GM20431 (cell line): ENCODE measurements at regions not wholly inside any gene's neighbourhood (a gene's known extent, or its start where the extent isn't known, plus 50 kb on each side); places are given as distances from the start of the nearest gene placed in this dataset.

Source experiments
- in situ Hi-C: fragments of 300-500 bp; cut with MseI, MboI; formaldehyde crosslinking; loops from one replicate; pipeline ENCODE4 v1.15.0; 2020; ENCODE audit warnings: low sequenced_read_pairs; ENCODE audit not compliant: unreplicated experiment

DNA sequence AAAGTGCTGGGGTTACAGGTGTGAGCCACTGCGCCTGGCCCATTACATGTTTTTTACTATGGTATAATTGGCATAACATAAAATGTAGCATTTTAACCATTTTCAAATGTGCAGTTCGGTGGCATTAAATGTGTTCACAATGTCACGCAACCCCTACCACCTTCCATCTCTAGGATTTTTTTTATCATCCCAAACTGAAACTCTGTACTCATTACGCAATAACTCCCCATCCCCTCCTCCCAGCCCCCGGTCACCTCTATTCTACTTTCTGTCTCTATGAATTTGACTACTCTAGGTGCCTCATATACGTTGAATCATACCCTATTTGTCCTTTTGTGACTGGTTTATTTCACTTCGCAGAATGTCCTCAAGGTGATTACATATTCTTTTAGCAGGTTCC is 233.1 kb upstream of the ARID1B start:
- in situ Hi-C loops: no loop called here

DNA sequence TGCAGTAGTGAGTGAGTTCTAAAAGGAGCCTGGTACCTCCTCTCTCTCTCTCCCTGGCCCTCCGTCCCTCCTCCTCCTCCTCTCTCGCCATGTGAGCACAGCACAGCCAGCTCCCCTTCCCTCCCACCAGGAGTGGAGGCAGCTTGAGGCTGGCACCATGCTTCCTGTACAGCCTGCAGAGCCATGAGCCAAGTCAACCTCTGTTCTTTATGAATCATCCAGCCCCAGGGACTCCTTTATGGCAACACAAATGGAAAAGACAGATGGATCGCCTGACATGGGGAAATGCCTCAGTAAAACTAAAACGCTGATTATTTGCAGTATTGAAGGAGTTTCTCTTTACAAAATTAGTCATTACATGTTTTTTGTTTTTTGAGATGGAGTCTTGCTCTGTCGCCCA is 233.7 kb upstream of the ARID1B start:
- in situ Hi-C loops: no loop called here

DNA sequence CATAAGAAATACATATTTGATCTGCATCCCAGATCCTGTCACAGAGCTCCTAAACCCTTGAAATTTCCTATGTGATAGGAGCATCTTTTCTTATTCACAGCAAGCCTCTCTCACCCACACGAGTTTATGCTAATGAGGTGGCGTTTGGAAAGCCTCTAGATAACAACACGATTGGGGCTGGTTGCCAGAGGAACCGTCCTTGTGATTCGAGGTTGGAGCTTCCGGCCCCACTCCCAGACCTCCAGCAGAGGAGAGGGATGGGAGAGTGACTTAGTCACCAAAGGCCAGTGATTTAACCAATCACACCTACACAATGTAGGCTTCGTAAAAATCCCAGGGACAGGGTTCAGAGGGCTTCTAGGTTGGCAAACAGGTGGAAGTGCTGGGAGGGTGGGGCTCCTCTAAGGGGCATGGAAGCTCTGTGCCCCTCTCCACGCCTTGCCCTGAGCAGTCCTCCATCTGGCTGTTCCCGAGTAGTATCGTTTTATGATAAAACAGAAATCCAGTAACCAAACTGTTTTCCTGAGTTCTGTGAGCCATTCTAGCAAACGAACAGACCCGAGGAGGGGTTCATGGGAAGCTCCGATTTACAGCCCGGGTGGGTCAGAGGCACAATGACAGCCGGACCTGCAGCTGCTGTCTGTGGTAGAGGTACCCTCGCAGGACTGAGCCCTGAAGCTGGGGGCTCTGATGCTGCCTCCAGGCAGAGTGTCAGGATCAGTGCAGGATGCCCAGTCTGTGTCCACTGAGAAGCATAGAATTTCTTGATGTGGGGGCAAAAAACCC is 238.1 kb upstream of the ARID1B start:
- in situ Hi-C loops: no loop called here

DNA sequence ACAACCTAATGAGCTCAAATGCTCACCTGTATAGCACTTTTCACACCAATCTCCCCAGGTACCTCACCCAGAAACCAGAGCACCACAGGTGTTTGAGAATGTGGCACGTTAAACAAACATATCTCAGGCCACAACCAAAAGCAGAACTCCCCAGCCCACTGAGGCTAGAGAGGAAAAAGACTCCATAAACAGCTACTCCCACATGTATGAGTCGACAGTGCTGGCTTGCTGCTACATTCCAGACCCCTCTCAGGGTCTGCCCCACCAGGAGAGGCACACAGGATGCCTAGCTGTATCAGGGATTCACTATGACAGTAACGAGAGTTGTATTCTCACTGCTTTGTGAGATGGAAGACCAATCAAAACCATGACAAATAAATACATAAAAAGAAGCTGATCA is 242.6 kb upstream of the ARID1B start:
- in situ Hi-C loops: no loop called here

DNA sequence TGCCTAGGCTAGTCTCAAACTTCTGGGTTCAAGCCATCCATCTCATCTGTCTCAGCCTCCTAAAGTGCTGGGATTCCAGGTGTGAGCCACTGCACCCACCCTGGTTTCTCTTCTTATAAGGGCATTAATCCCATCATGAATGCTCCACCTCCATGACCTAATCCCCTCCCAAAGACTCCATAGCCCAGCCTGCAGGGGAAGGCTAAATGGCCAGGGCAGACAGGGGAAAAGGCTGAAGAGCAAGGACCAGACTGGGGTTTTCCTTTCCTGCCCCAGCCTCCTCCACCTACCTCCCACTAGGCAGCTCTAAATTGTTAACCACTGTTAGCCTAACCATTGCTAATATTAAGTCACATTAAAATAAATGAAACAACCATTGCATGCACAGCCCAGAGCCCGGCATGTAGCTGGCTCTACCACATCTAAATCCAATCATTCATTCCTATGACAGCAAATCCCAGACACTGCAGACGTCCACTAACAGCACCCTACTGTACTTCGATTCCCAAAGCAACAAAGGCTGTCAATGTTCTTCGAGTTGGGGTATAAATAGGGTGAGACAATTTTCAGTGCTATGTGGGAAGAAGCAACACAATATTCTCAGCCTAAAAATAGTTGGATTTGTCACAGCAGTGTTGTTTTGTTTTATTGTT is 243.2 kb upstream of the ARID1B start:
- in situ Hi-C loops: no loop called here

DNA sequence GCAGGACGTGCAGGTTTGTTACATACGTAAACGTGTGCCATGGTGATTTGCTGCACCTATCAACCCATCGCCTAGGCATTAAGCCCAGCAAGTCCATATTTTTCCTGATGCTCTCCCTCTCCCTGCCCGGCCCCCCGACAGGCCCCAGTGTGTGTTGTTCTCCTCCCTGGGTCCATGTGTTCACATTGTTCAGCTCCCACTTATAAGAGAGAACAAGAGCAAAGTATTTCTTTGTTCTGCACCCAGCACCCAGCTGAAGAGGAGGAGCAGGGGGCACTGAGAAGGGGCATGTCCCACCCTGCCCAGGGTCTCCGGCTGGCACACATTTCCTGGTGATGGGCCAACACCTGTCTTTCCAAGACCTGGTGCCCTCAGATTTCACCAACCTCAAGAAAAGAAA is 251.1 kb upstream of the ARID1B start:
- in situ Hi-C loops: no loop called here

DNA sequence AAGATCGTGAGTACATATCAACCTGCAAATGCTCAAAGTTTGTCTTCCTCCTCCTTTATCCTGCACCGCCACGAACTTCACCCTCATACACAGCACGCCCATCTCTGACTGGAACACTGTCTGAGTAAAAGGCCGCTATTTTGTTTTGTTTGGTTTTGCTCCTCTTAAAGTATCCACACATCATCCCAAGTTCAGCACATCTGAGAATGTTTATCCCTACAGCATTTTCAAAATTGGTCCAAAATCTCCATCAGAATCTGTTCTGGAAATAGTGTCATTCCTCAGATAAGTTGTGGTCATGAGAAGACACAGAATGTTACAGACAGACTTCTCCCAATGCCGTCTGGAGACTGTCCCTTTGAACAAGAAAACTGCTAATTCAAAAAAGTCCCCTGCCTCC is 251.6 kb upstream of the ARID1B start:
- in situ Hi-C loops: no loop called here

DNA sequence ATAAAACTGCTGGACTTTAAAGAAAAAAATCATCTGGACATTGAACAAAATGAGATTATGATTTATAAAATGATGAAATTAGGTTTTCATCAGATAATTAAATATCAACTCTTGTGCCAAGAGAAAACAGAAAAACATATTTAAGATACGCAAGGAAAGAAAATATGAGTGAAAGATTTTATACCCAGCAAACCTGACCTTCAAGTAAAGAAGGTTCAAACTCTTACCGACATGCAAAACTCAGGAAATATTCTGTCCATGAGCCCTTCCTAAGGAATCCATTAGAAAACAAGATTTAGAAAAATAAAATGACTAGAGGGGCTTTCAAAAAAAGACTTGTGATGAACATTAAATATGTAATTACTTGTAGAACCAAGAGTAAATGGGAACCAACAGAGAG is 257.2 kb upstream of the ARID1B start:
- in situ Hi-C loops: no loop called here

DNA sequence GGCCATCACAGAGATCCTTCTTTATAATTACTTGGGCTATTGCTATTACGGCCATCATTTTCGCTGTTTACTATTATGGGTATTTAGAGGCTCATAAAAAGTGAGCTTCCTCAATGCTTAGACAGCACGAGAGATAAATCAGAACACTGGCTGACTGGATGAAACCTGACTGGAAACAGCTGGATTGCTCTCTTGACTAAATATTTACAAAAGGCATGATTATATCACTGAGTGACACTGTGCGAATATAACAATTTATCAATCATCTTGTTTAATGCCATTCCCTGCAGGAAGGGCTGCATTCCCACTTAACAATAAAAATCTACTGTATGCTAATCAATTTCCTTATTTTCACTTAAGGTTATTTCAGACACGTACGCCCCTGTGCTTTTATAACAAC is 260.1 kb upstream of the ARID1B start:
- in situ Hi-C loops: no loop called here

DNA sequence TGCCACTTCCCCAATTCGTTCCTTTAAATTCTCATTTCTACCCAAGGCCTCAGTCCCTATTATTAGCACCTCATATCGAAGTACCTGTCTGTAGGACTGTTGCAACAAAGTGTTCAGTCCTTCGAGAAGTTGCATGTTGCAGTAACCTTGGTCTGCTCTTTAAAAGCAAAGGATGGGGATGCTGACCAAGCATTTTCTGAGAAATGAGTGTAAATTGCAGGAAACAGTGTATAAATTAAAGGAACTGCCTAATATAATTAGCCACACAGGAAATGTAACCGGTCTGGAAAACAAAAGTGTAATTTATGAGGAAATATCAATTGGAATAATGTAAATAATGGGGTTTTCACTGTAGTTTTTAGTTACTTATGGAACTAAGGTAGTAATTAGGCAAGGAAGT is 261.9 kb upstream of the ARID1B start:
- in situ Hi-C loops: no loop called here

DNA sequence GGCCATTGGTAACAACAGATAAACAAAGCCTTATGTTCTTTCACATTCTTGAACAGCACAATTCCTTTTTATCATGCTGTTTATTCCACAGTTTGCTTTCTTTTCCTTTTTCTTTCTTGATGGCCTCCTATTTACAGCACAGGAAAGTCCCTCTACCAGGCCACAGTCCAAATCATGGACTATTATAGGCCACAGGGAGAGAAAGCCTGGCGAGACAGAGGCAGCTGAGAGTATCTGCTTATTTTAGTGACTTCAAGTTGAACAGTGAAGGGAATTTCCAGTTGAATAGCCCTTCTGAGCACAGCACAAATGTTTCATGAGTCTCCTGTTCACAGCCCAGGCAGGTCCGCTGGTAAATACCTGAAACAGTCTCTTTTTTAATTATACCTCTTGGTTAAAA is 263.7 kb upstream of the ARID1B start:
- in situ Hi-C loops: no loop called here

DNA sequence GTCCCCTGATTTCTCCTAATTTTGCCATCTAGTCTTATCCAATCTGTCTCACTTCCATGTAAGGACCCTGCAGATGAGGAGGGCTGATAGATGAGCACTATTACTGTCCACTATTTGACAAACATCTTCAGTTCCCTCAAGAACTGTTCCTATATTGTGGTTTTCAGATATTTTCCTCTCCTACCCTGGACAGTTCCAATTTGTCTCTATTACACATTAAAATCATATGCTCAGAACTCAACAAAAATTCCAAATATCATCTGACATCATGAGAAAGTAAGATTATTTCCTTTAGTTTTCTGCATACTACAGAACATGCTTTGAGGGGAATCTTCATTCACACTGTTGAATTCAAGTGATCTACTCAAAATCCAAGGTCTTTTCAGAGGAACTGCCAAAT is 265.6 kb upstream of the ARID1B start:
- in situ Hi-C loops: no loop called here

DNA sequence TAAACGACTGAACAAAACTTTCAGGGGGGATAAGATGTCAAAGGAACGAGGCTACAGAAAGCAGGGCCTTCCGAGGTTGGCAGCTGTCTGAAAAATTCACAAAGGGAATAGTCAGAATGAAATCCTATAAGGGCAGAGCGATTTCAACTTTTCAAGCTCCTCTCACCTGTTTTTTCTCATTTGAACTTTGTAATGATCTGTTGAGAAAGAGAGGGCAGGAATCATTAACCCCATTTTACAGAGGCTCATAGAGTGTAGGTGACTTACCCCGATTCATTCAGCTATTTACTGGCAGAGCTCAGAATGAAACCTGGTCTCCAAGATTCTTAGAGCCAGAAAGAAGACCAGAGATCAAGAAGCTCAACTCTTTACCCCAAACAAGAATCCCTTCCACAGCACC is 266.1 kb upstream of the ARID1B start:
- in situ Hi-C loops: no loop called here

DNA sequence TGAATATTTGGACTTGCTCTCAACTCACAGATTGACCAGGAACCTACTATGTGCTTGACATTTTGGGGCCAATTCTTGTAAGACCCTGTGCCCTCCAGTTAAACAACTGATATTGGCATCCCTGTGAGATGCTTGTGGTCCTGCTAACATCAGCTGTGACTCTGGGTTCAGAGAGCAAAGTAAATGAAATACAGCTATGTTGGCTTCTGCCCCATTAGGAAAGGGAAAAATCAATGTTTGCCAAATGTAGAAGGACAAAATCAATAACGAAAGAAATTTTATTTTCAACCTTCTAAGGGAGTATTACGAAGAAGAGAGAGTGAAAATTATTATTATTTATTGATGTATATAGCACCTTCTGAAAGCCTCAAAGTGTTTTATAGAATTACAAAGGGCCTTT is 266.9 kb upstream of the ARID1B start:
- in situ Hi-C loops: no loop called here

DNA sequence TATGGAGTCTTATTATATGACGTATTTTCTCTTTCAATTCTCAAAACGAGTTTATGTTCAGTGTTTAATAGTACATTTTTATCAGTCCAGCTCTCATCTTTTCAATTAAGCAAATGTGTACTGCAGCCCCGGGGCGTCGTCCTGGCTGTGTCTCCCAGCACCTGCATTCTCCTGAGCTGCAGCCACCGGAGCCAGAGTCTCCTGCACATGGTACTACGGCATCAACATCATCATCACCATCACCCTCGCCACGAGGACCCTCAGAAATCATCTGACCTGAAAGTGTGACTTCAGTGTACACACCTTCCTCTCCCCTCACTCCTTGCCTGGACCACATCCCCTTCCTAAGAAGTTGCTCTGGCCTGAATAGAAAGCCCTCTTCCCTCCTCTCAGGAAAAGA is 267.7 kb upstream of the ARID1B start:
- in situ Hi-C loops: no loop called here

DNA sequence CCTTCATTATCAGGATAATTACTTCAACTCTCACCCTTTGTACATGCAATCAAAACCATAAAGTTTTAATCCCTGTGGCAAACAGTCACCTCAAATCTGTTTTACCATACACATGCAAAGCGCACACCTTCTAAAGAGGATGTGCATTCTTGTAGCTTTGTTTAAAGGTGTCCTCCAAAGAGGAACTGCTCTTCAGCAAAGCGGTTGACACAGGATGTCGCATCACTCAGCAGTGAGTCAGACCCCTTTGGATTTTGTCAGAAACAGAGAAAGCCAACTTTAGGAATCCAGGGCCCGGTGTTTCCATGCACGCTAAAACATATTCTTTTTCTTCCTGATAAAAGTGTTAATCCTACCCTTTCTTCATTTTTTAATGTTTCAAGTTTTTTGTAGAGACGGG is 268.3 kb upstream of the ARID1B start:
- in situ Hi-C loops: no loop called here

DNA sequence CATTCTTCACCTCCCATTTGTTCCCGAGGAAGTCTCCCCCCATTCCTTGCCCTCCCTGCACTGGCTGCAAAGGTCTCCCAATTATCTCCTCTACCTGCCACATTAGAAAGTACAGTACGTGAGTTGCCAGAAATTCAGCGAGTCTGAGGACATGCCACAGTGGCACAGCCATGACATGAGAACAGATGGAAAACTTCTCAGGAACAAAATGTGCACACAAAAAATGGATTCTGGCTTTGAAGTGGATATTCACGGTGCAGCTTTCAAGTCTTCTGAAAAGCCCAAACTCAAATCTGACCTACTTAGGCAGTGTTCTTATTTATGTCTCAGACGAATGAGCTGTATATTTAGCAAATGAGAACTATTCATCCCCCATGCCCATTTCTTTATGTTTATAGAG is 269.1 kb upstream of the ARID1B start:
- in situ Hi-C loops: no loop called here

DNA sequence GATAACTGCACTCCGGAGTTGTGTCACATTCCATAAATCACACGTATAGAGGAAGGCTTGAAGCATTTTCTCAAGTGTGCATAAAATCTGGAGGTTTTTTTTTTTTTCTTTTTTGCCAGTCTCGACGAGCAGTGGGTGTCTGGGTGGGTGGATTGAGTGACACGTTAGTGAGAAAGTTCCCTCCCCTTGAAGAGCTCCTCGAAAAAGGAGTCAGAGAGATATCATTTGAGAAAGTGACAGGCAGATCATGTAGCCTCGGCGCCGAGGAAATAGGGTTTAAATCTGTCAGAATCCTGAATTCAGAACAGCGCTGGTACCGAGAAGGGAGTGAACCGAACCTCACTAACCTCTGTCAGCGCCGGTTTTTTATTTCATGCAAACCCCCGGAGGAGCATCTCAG is 269.5 kb upstream of the ARID1B start:
- in situ Hi-C loops: no loop called here

DNA sequence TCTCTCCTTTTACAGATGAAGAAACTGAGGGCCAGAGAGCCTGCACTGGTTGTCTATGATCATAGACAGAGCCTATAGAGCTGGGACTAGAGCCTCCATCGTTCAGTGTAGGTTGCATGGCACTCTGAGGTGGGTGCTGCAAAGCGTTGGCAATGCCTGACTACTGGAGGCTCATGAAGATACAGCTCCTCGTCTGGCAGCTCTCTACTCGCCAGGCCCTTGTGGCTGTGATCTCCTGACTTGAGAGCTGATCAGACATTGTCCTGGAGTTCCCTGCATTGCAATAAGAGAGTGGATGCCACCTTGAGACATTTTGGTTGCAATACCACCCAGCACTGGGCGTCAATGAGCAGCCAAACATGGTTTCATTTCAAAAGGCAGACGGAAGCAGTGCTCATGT is 270.1 kb upstream of the ARID1B start:
- in situ Hi-C loops: no loop called here

DNA sequence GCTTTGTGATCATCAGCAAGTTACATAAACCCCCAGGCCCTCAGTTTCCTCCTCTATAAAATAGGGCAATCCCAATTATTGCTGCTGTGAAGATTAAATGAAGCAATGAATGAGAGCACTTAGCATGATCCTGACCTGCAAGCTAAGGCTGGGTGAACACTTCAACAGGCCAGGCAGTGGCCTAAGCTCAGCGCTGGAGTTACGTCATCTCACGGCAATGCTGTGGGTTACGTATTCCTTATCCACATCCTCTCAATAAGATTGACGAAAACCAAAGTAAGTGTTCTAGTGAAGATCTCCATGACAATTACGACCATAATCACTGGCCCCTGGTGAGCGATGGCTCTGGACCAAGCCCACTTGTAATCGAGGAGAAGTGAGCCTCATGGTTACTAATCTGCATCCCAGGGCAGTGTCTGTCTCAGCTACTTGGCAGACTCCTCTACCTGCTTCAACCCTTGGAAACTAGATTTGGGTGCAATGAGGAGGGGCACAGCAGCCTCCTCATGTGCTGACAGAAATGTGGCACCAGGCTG is 274.1 kb upstream of the ARID1B start:
- in situ Hi-C loops: no loop called here

DNA sequence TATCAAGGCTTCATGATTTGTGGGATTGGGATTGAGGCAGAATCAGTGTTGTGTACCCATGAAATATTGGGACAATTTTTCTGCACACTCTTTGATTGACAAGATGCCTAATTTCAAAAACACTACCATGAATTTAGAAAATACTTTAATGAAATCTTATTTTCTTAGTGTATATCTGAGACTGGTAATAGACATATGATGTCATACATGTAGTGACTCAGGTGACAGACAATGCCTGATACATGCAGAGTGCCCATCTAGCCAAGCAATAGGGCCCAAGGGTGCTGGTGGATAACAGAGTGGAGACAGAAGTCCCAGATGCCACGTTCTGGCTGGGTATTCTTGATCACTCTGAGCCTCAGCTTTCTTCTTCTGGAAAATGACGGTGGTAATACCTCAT is 279.6 kb upstream of the ARID1B start:
- in situ Hi-C loops: no loop called here

DNA sequence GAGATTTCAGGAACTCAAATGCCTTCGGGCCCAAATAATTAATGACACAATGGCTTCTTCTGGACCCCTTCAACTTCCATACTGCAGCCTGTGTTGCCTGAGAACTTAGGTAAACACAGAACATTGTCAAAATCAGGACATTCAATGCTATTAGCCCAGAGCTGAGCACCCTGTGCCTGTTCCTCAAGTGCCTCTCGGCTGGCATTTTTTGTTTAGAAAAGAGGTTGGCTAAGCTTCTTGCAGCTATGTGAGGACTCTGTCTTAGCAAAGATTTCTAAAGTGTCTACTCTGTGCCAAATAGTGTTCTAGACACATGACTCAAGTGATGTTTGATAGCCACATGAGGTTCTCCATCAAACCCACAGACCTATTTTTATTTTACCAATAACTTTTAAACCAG is 289.3 kb upstream of the ARID1B start:
- in situ Hi-C loops: no loop called here
